ENCODE measurements at regions not wholly inside any gene's neighbourhood (a gene's known extent, or its start where the extent isn't known, plus 50 kb on each side); places are given as distances from the start of the nearest gene placed in this dataset.
"Not testable (repeated sequence)": the region's sequence is repeated elsewhere in the genome, so short reads cannot be mapped to it uniquely, and the experiment has no call there.

GRCh38 chr6:130557481-130558112 lies 191.8 kb downstream of the TMEM200A start:
- no peak for DNase-seq

GRCh38 chr6:130558131-130558530 lies 192.3 kb downstream of the TMEM200A start:
- no peak for DNase-seq

- DNase-seq = no peak
These were observed 193.3 kb downstream of the TMEM200A start for GRCh38 chr6:130559166-130559565.

- no peak for DNase-seq
These were observed 194.4 kb downstream of the TMEM200A start for GRCh38 chr6:130560231-130560630.

GRCh38 chr6:130561159-130561558 lies 195.3 kb downstream of the TMEM200A start:
- DNase-seq = not testable (repeated sequence)

- no peak for DNase-seq
These were observed 199.9 kb downstream of the TMEM200A start for GRCh38 chr6:130565696-130566095.

GRCh38 chr6:130574146-130574545 lies 208.3 kb downstream of the TMEM200A start:
- no peak for DNase-seq

- DNase-seq = no peak
These were observed 209.7 kb downstream of the TMEM200A start for GRCh38 chr6:130575557-130575956.

GRCh38 chr6:130575971-130576370 lies 210.2 kb downstream of the TMEM200A start:
- DNase-seq = no peak

- DNase-seq = no peak
These were observed 211.5 kb downstream of the TMEM200A start for GRCh38 chr6:130577178-130577919.

- DNase-seq = no peak
These were observed 212.9 kb downstream of the TMEM200A start for GRCh38 chr6:130578713-130579112.

- DNase-seq = no peak
These were observed 217.5 kb downstream of the TMEM200A start for GRCh38 chr6:130583268-130583667.

GRCh38 chr6:130585587-130585986 lies 219.8 kb downstream of the TMEM200A start:
- DNase-seq = no peak

GRCh38 chr6:130587778-130588520 lies 222.1 kb downstream of the TMEM200A start:
- DNase-seq = no peak

- DNase-seq = no peak
These were observed 227.4 kb downstream of the TMEM200A start for GRCh38 chr6:130593200-130593599.

GRCh38 chr6:130593948-130594347 lies 228.1 kb downstream of the TMEM200A start:
- no peak for DNase-seq

GRCh38 chr6:130598021-130598989 lies 228.9 kb upstream of the SMLR1 start:
- DNase-seq = no peak

- no peak for DNase-seq
These were observed 226.3 kb upstream of the SMLR1 start for GRCh38 chr6:130600880-130601341.

GRCh38 chr6:130602151-130602770 lies 224.9 kb upstream of the SMLR1 start:
- DNase-seq = no peak

- no peak for DNase-seq
These were observed 223.8 kb upstream of the SMLR1 start for GRCh38 chr6:130603391-130603790.

- no peak for DNase-seq
These were observed 222.3 kb upstream of the SMLR1 start for GRCh38 chr6:130604841-130605399.

Measured in right kidney (tissue), 1 donor.